ENCODE measurements at regions not wholly inside any gene's neighbourhood (a gene's known extent, or its start where the extent isn't known, plus 50 kb on each side); places are given as distances from the start of the nearest gene placed in this dataset.
A peak's percentile ranks its signal among the peaks of the same experiment; 100 is the strongest.

DNA sequence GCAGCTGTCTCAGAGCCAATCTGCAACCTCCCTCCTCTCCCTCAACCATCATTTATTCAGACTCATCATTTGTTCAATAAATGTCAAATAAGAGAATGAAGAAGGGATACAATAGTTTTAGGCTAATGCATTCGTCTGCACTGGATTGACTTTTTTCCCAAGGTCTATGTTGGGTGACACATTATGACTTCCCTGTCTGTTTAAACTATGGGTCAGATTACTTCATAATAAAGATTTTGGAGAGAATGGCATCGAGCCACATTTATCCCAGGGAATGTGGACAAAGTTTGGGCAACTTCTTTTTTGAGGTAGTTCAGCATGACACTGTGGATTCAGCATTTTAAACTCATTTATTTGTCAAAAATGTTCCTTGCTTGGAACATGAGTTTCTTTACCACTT, 107.4 kb upstream of the ADGRL2 start:
- TF ChIP-seq, protein P1, sequence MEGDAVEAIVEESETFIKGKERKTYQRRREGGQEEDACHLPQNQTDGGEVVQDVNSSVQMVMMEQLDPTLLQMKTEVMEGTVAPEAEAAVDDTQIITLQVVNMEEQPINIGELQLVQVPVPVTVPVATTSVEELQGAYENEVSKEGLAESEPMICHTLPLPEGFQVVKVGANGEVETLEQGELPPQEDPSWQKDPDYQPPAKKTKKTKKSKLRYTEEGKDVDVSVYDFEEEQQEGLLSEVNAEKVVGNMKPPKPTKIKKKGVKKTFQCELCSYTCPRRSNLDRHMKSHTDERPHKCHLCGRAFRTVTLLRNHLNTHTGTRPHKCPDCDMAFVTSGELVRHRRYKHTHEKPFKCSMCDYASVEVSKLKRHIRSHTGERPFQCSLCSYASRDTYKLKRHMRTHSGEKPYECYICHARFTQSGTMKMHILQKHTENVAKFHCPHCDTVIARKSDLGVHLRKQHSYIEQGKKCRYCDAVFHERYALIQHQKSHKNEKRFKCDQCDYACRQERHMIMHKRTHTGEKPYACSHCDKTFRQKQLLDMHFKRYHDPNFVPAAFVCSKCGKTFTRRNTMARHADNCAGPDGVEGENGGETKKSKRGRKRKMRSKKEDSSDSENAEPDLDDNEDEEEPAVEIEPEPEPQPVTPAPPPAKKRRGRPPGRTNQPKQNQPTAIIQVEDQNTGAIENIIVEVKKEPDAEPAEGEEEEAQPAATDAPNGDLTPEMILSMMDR (IDR thresholded peaks at IDR 0.05 in 4 of 5, conservative IDR thresholded peaks at IDR 0.05 in 1 of 5), result no peak
- no peak for TF ChIP-seq POLR2A (IDR thresholded peaks at IDR 0.05)
- Histone ChIP-seq H3K4me3 (no peak overlapping the region), H3K4me1 (no peaks in the 10 kb centered on the region), H3K27ac (no peak overlapping the region), H3K36me3 (no peaks in the 10 kb centered on the region), H3K27me3 (no peaks in the 10 kb centered on the region), H3K9me3 (no peaks in the 10 kb centered on the region)
- in situ Hi-C loops (cut with MboI; ENCODE audit: low sequenced_read_pairs in 4 of 4), result no loop called here
- ATAC-seq (no peak), DNase-seq (no peak)
- intact Hi-C loops (cut with DNase I; ENCODE audit: low total_unique reads), result no loop called here

DNA sequence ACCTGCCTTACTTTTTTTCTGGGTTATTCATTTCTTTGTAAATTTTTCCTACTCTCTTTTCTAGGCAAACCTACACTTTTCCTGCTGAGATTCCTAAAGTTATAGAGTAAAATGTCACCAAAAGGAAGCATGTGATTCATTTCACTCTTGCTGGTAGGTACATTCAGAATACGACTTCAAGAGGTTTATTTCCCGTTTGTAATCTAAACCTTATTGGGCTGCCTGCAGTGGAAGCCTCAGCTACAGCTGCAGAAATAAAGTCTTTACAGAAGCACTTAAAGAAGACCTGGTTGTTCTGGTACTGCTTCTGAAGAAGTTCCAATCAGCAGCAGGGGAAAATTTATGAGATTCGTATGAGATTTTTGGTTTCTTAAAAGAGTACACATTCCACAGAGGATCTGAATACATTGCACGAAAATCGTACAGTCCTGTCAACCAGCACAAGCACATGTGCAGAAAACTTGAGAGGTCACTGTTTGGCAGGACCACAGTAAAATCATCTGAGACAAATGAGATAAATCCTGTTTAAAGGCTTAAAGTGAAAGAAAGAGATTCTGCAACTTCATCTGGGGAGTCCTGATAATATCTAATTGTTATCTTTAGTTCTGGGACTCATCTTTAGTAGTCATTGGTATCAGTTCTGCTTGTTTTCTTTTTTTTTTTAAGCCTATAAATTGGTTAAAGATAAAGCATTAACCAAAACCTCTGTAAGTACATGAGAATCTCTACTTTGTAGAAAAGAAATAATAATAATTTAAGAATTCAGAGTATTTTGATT, 109.9 kb upstream of the ADGRL2 start:
- ATAC-seq, result no peak
- no peaks in the 10 kb centered on the region for H3K4me1 ChIP-seq
- no peaks in the 10 kb centered on the region for H3K27me3 ChIP-seq
- TF ChIP-seq POLR2A (IDR thresholded peaks at IDR 0.05), result no peak
- TF ChIP-seq, protein P1 (IDR thresholded peaks at IDR 0.05 in 4 of 5, conservative IDR thresholded peaks at IDR 0.05 in 1 of 5), result no peak
- in situ Hi-C loops (cut with MboI; ENCODE audit: low sequenced_read_pairs in 4 of 4), result no loop called here
- intact Hi-C loops (cut with DNase I; ENCODE audit: low total_unique reads), result no loop called here
- no peaks in the 10 kb centered on the region for H3K36me3 ChIP-seq
- no peak for DNase-seq
- no peak overlapping the region for H3K4me3 ChIP-seq
- no peak overlapping the region for H3K27ac ChIP-seq
- no peaks in the 10 kb centered on the region for H3K9me3 ChIP-seq

DNA sequence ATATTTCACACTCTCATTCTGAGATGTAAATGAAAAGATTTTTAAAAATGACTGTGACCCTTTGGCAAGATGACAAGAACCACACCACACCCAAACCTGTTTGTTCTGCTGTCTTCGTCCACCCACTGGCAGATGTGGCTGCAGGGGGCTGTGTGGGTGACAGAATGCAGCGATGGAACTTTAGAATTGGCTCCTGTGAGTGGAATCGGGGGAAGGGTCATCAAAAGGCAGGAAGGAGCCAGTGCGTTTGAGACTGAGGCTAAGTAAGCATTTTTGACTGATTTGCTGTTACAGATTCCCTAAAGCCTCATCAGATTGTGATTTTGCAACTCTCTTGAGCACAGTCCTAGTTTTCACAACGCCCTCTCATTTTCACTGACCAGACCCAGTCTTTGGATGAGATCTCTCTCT, 111.2 kb upstream of the ADGRL2 start:
- ATAC-seq (peak; percentile 36 to 72), DNase-seq (no peak)
- intact Hi-C loops (cut with DNase I; ENCODE audit: low total_unique reads) (no loop called here), in situ Hi-C loops (cut with MboI; ENCODE audit: low sequenced_read_pairs in 4 of 4) (no loop called here)
- Histone ChIP-seq H3K36me3 (no peaks in the 10 kb centered on the region), H3K27me3 (no peaks in the 10 kb centered on the region), H3K27ac (peak overlapping the region in 1 of 4 donors; percentile 30), H3K4me1 (no peaks in the 10 kb centered on the region), H3K4me3 (no peak overlapping the region), H3K9me3 (no peaks in the 10 kb centered on the region)
- TF ChIP-seq, protein P1 (IDR thresholded peaks at IDR 0.05 in 4 of 5, conservative IDR thresholded peaks at IDR 0.05 in 1 of 5), result no peak
- TF ChIP-seq POLR2A (IDR thresholded peaks at IDR 0.05), result no peak

DNA sequence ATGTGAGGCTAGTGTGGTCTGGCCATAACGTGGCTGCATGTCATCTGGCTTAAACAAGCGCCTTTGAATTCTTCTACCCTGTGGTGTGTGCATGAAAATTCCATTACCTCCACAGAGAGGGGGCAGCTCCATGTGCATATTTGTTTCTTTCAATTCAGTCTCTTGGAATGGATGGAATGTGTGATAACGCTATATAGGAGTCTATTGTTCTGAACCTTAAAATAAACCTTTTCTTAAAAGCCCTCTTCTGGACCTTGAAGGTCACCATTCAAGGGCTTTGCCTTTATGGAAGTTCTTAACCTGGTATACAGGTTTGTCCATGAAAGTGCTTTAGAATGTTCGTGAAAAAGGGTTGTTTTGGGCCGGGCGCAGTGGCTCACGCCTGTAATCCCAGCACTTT, 118.2 kb upstream of the ADGRL2 start:
- Histone ChIP-seq H3K4me1 (peaks cover 0 to 7% of the 10 kb centered on the region in 2 donors), H3K27ac (no peak overlapping the region), H3K4me3 (no peak overlapping the region), H3K9me3 (no peaks in the 10 kb centered on the region), H3K27me3 (no peaks in the 10 kb centered on the region), H3K36me3 (no peaks in the 10 kb centered on the region)
- intact Hi-C loops (cut with DNase I; ENCODE audit: low total_unique reads) (no loop called here), in situ Hi-C loops (cut with MboI; ENCODE audit: low sequenced_read_pairs in 4 of 4) (no loop called here)
- no peak for TF ChIP-seq POLR2A (IDR thresholded peaks at IDR 0.05)
- TF ChIP-seq, protein P1 (IDR thresholded peaks at IDR 0.05 in 4 of 5, conservative IDR thresholded peaks at IDR 0.05 in 1 of 5), result no peak
- DNase-seq (no peak), ATAC-seq (no peak)
